ENCODE measurements at regions not wholly inside any gene's neighbourhood (a gene's known extent, or its start where the extent isn't known, plus 50 kb on each side); places are given as distances from the start of the nearest gene placed in this dataset.

- in situ Hi-C loops (cut with HindIII; ENCODE audit: low sequenced_read_pairs): no loop called here
- DNase-seq (ENCODE audit: low spot score): no peak
Measured at GRCh38 chr10:62746951-62747729, 57.4 kb upstream of the ADO start.

DNA sequence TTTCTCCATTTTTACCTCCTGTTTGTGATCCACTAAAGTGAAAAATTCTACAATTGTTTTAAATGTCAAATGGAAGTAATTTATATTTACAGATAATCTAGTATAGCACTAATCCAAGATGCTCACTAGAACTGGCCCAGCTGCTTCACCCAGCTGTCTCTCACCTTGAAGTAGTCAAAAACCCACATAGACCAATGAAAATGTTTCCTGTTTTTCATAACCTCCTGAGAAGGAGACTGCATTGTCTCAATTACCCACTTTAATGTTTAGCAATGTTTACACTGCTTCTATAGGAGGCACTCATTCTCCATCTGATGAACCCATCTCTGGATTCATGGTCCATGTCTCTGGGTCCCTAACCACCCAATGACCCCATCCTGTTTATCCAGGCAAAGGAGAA is 56.1 kb upstream of the ADO start:
- DNase-seq (ENCODE audit: low spot score): no peak
- in situ Hi-C loops (cut with HindIII; ENCODE audit: low sequenced_read_pairs): no loop called here

DNA sequence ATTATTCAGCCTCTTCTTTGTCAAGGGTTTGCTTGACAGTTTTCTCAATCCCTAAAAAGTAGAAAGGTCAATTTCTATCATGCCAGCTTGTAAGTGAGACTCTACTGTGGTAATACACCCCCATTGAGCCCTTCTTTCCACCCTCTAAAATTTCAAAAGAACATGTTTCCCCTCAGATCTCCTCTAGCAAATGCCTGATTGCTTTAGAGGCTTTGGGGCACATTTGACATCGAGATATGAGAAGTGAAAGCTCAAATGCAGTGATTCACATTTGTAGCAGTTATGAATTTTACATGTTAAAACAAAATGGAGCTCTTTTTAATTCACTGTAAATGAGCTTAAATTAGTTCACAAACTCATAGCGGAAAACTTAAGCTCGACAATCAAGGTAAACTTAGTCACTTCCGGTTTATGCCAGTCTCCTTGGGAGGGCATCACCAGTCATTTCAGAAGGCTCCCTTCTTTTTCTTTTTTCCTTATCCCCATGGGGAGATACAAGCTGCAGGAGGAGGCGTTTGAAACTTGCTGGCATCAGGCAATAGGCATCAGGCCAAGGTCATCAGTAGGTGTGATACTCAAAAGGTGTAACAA is 55.3 kb upstream of the ADO start:
- in situ Hi-C loops (cut with HindIII; ENCODE audit: low sequenced_read_pairs): no loop called here

More for the DNA sequence above, 55.3 kb upstream of the ADO start:
- DNase-seq (ENCODE audit: low spot score): no peak

Data from G401 (cell line).